Inflammatory macrophage treated with lipopolysaccharide for 4 hours (primary cell): ENCODE measurements at regions not wholly inside any gene's neighbourhood (a gene's known extent, or its start where the extent isn't known, plus 50 kb on each side); places are given as distances from the start of the nearest gene placed in this dataset.
"Not testable (repeated sequence)": the region's sequence is repeated elsewhere in the genome, so short reads cannot be mapped to it uniquely, and the experiment has no call there.

ENCODE experiments used
- DNase-seq: peaks from one replicate; pipeline ENCODE4 v3.0.0-alpha.2; 2020

DNA sequence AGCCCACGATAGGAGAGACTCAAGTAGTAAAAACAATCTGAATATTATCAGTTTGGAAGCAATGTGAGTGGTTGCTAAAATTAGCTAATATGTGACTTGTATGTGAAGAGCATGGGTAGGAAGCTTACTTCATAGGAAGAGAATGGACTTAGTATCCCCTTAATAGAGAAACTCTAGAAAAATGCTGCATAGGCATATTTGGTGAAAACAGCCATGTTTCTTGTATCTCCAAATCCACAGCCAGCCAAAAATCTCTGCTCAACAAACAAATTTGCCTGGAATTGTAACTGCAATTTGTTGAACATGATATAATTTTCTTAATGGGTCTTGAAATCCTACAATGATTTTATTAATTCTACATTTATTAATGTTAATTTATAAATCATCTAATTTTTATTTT lies 1252.9 kb upstream of the TMEM132C start:
- DNase-seq: no peak

DNA sequence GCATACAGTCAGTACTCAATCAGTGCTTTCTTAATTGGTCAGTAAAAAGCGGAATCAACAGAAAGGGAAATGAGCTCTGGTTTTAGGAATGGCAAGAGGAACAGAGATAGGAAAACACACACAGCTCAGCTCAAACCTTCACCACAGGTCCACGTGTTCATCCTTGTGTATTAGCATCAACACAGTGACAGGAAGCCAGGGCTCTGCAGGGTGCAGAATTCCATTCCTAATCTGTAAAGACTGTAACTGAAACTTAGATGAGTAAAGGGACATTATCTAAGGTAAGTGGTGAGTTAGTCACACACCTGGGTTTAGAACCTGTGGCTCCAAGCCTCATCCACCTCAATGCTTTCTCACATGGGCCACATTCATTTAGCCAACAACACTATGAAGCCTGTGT lies 1242.2 kb upstream of the TMEM132C start:
- no peak for DNase-seq

DNA sequence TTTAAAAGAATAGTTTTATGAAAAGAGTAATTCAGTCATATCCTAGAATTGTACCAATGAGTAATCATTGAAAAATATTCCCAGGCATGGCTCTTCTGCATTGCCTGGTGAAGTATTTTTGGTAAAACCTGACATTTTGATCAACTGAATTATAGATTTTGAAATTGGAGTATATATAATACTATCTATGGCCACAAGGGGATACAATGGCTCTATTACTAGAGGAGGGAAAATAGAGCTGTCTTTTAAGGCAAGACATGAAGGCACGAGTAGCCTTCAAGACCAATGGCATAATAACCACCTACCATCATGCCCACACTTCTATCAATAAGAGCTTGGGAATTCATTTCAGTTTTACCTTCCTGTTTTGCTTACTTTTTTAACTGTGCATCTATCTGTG lies 1241.4 kb upstream of the TMEM132C start:
- DNase-seq: no peak

GRCh38 chr12:127035011-127035879 lies 1231.7 kb upstream of the TMEM132C start:
- no peak for DNase-seq

DNA sequence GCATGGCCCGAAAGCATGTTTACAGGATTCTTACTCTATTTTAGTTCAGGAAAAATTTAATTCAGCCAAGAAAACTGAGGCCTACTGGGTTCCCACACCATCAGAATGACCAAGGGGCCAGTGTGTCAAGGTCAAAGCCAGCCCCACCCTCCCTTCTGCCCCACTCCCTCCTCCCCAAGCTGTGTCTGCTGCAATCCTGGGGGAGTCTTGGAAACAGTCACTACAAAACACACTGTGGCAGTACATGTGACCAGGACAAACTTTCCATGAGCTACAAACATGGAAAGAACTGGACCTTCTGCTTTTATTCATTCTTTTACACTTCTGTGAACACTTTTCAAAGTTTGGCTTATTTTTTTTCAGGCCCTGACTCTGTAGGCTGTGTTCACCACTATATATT lies 1228.8 kb upstream of the TMEM132C start:
- no peak for DNase-seq

DNA sequence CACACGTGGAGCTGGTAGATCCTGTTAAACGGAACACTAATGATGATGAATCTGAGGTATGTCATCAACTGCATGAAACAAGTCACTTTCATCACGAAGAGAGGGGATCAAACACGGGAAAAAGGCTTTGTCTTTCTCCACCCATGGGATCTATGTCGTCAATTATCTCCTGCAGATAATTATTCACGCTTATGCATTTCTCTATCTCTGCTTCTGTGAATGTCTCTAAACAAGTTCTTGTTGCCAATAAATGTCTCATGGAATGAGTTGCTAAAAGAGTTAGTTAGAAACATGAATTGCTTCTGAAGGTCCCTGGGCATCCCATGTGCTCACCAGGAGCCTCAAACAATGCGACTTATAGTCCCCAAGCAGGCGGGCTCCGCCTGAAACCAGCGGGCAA lies 1228.2 kb upstream of the TMEM132C start:
- no peak for DNase-seq

GRCh38 chr12:127041985-127042625 lies 1224.9 kb upstream of the TMEM132C start:
- peak; percentile 13 for DNase-seq

GRCh38 chr12:127043731-127044130 lies 1223.2 kb upstream of the TMEM132C start:
- no peak for DNase-seq

- DNase-seq: no peak
Measured at GRCh38 chr12:127044836-127045235, 1222.1 kb upstream of the TMEM132C start.

- no peak for DNase-seq
Measured at GRCh38 chr12:127046467-127046866, 1220.5 kb upstream of the TMEM132C start.

- DNase-seq: no peak
Measured at GRCh38 chr12:127048057-127048456, 1218.9 kb upstream of the TMEM132C start.

DNA sequence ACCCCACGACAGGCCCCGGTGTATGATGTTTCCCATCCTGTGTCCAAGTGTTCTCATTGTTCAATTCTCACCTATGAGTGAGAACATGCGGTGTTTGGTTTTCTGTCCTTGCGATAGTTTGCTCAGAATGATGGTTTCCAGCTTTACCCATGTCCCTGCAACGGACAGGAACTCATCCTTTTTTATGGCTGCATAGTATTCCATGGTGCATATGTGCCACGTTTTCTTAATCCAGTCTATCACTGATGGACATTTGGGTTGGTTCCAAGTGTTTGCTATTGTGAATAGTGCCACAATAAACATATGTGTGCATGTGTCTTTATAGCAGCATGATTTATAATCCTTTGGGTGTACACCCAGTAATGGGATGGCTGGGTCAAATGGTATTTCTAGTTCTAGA lies 1218.4 kb upstream of the TMEM132C start:
- DNase-seq: not testable (repeated sequence)

- no peak for DNase-seq
Measured at GRCh38 chr12:127051139-127051538, 1215.8 kb upstream of the TMEM132C start.

DNA sequence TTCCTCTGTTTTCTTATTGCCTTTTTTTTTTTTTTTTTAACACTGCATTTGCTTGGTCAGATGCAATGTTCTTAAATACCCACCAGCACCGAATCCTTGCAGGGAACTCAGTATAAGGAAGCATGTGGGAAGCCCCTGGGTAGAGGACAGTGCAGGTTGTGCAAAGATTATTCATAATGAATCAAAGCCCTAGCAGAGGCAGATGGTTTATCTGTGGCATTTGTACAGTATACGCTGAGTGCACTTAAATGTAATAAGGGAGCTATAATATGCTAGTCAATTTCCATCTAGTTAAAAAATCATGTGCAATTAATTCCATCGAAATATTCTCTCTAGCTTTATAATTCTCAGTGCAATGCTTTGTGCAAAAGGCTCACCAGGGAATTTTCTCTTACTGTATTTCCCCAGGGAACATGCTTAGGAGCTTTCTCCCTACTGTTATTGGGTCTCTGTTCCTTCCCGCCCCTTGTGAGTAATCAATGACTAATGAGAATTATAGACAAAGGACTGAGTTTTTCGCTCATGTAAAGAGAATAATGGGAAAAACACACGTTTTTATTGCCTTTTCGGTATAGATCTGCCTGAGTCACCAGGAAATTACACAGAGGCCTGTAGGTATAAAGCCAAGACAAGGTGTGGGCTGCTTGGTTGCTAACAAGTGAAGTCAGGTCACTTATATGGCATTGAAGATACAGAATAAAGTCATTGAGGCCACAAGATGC lies 1214.3 kb upstream of the TMEM132C start:
- no peak for DNase-seq

GRCh38 chr12:127054531-127054930 lies 1212.4 kb upstream of the TMEM132C start:
- no peak for DNase-seq

DNA sequence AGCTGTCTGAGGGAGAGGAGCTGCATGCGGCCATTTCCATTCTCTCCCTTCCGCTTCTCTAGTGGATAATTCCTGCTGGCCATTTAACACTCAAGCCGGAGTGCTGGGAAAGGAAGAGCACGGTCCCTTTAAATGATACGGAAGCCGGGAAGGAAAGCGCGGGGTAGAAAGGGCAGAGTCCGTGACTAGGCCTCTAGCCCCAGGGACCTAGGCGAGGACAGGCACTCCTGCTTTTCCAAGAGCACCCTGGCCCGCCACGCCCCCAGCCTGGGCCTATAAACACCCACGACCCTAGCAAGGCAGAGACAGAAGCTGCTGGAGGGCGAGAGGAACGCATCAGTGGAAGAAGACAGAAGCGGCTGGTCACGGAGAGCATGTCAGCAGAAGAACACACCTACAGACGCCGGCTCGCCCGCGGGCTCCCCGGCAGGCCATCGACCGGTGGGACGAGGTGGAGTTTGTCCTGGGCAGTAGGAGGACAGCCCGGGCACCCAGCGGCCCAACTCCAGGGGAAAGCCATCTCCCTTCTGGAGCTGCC lies 1206.6 kb upstream of the TMEM132C start:
- no peak for DNase-seq

- DNase-seq: no peak
Measured at GRCh38 chr12:127060933-127061332, 1206.0 kb upstream of the TMEM132C start.

DNA sequence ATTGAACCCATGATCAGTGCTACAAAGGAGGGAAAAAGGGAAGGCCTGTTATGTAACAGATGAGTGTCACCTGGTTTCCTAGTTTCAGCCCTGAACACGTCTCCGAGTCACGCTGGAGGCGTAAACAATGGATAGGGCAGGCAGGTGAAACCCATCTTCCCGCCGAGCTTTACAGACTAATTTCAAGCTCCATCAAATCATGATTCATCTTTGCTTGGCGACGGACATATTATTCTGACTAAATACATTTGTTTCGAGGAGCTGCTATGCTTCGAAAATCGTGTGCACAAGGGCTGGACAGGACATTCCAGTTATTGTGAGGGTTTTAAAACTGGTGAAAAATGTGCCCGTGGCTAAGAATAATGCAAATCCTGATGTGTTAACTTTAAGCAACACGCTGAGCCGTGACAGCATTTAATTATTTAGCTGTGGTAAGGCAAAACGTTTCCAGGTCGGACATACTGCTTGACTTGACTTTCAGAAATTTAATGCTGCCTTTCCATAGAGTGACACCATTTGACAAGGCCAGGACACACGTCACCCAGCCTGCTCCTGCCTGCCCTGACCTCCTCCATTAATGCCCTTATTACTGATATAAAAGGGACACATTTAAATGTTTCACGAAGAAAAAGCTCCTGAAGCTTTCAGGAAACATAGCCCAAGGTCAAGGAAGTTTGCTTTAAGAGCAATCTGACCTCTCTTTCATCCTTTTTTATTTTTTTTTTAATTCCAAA lies 1203.5 kb upstream of the TMEM132C start:
- no peak for DNase-seq

DNA sequence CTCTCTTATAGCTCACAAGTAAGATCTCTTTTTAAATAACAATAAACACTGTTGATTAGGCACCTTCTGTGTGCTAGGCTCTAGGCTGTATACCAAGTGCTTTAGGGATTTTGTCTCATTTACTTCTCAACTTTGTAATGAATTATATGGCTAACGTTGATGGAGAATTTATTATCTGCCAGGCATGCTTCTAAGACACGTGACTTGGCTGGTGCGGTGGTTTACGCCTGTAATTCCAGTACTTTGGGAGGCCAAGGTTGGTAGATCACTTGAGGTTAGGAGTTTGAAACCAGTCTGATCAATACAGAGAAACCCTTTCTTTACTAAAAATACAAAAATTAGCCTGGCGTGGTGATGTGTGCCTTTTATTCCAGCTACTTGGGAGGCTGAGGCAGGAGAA lies 1202.8 kb upstream of the TMEM132C start:
- DNase-seq: no peak

DNA sequence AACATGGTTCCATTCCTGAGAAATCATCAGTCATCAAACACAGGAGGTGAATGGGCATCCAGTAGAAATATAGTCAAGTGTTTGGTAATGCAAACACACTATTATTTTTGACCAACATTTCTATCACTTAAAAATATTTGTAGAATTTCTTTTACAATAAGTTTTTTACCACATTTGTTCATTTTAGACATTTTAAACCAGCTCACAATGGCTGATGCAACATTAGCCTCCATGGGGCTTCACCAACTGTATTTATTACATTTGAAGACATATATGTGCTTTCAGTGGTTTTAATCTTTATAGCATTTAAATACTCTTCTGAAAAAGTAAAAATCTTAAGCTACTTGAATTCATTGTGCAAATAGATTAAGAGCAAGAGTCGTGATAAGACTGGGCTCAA lies 1201.4 kb upstream of the TMEM132C start:
- no peak for DNase-seq

GRCh38 chr12:127070515-127071157 lies 1196.3 kb upstream of the TMEM132C start:
- no peak for DNase-seq

- no peak for DNase-seq
Measured at GRCh38 chr12:127074161-127074560, 1192.8 kb upstream of the TMEM132C start.
